Activated naive CD4-positive, alpha-beta T cell (primary cell): ENCODE measurements at regions not wholly inside any gene's neighbourhood (a gene's known extent, or its start where the extent isn't known, plus 50 kb on each side); places are given as distances from the start of the nearest gene placed in this dataset.
"Not testable (repeated sequence)": the region's sequence is repeated elsewhere in the genome, so short reads cannot be mapped to it uniquely, and the experiment has no call there.

Experiments
- DNase-seq, 4 experiments: peaks; one replicate each; lab custom pipeline; 2025; lab: John Stamatoyannopoulos, UW

GRCh38 chr4:141534985-141535384 is 101.4 kb upstream of the IL15 start:
- DNase-seq: no peak

DNA sequence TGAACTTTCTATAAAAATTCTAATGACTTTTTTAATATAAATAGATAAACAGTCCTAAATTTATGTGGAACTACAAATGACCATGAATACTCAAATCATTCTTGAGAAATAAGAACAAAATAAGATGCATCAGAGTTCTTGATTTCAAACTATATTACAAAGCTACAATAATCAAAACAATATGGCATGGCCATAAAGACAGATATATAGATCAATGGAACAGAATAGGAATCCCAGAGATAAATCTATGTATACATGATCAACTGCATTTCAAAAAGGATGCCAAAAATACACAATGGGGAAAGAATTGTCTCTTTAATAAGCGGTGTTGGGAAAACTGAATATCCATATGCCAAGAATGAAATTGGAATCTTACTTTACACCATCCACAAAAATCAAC is 98.4 kb upstream of the IL15 start:
- no peak for DNase-seq

GRCh38 chr4:141540643-141541042 is 95.7 kb upstream of the IL15 start:
- DNase-seq: no peak

DNA sequence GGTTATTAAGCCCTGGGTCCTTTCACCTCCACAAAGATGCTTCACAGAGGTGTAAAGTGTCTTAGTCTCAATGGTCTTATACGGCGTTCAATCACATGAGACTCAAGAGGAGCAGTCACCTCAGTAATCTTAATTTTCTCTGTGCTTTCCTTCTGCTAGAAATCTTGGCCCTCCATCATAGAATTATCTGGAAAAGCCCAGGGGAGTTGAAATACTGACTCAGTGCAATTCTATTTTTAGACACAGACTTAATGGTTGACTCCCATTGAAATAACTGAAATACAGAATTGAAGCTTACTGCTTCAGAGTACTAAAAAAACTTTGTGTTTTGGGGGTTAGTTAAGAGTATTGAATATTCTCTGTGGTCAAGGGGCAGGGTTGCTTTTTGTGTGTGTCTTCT is 94.5 kb upstream of the IL15 start:
- DNase-seq: no peak

DNA sequence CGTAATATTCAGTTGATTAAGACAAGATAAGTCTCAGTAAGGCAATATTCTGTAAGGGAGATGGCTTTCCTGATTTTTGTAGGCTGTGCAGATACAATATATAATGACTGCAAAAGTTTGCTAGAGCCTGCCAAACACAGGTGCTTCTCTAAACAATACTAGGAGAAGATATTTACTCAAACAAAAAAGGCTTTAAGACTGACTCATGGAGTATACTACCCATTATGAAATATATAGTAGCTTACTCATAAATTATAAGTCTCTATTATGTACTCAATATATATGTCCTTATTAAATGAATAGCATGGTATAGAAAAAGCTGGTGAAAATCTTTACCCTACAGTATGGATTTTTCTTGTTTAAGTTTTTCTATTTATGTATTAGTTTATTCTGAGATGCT is 93.2 kb upstream of the IL15 start:
- no peak for DNase-seq

DNA sequence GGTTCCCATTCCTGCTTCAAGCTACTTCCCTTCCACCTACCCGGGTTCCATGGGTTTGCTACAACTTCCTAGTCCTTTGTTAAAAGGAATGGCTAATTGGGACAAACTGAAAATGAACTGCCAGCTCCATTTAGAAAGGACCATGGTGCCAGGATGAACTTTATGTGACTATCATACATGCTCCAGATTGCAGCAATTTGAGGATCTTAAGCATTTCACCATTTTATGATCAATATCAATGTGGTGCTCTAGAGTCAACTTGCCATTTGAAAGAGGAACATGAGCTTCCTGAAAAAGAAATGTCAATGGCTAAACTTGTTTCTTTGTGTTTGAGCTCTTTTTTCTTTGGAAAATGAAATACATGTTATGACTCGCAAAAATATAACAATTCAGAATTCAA is 92.7 kb upstream of the IL15 start:
- no peak for DNase-seq

DNA sequence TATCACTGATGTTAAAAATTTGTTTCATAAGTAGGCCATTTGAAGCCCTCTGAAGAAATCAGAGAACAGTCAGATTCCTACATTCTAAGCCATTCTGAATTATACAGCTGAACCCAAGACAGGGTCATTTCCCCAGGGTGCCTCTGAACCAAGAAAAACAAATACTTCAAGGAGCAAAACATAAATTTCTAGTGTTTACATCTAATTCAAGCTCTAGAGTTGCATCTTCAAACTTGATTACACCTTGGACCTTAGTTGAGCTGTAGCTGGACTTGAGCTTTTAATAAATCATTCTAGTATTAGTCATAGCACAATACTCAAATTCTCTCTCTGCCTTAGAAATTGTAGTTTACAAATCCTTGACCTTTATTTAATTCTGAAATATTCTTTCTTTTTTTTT is 87.6 kb upstream of the IL15 start:
- DNase-seq: no peak

GRCh38 chr4:141560056-141560455 is 76.3 kb upstream of the IL15 start:
- no peak for DNase-seq

- DNase-seq: no peak
Measured at GRCh38 chr4:141562649-141563048, 73.7 kb upstream of the IL15 start.

- DNase-seq: no peak
Measured at GRCh38 chr4:141563723-141564122, 72.7 kb upstream of the IL15 start.

GRCh38 chr4:141564961-141565360 is 71.4 kb upstream of the IL15 start:
- DNase-seq: not testable (repeated sequence)

GRCh38 chr4:141565379-141566089 is 70.8 kb upstream of the IL15 start:
- no peak for DNase-seq

- DNase-seq: no peak
Measured at GRCh38 chr4:141567326-141567915, 69.0 kb upstream of the IL15 start.

DNA sequence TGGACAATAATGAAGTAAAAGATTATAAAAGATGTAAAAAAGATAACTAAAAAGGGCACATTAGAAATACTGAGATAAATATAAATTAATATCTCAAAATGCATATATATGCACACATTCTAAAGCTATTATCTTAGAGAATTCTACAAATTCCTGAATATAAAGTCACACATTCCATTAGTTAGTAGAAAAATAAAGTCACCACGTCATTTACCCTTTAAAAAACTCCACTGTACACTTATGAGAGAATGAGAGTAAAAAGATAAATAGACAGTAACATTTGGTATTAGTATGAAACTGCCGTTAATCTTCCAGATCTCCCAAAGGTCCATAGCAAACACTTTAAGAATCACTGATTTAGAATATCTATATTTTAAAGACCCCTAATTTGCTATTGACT is 67.2 kb upstream of the IL15 start:
- DNase-seq: no peak

GRCh38 chr4:141570290-141570689 is 66.1 kb upstream of the IL15 start:
- no peak for DNase-seq

GRCh38 chr4:141571362-141571761 is 65.0 kb upstream of the IL15 start:
- no peak for DNase-seq

GRCh38 chr4:141571793-141572192 is 64.6 kb upstream of the IL15 start:
- DNase-seq: no peak

DNA sequence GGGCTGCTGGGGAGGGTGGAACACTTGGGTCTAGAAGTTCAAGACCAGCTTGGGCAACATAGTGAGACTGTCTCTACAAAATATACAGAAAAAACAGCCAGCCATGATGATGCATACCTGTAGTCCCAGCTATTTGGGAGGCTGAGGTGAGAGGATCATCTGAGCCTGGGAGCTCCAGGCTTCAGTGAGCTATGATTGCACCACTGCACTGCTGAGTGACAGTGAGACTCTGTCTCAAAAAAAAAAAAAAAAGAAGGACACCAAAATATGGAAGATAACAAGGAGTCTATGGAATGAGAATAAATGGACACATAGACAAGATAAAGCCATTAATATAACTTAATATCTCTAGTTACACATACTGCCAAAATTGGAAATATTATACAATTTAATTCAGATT is 62.7 kb upstream of the IL15 start:
- no peak for DNase-seq

GRCh38 chr4:141575884-141576283 is 60.5 kb upstream of the IL15 start:
- DNase-seq: no peak

- DNase-seq: no peak
Measured at GRCh38 chr4:141576585-141577110, 59.7 kb upstream of the IL15 start.

DNA sequence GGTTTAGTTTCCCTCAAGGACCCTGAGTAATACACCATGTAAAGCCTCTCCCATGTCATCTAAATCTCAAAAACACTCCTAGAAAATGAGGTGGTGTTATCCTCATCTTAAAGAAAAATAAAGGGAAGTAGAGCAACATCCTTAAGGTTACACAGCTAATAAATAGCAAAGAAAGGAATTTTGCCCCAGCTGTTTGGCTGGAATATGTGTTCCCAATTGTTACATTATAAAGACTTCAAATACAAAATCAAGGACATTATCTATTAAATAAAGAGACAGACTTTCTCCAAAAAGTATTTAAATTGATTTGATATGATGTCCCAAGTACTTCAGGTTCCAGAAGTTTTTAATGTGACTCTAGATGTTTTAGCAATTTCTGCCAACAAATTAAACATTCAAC is 57.9 kb upstream of the IL15 start:
- no peak for DNase-seq

GRCh38 chr4:141580523-141580922 is 55.9 kb upstream of the IL15 start:
- no peak for DNase-seq
